ENCODE measurements at regions not wholly inside any gene's neighbourhood (a gene's known extent, or its start where the extent isn't known, plus 50 kb on each side); places are given as distances from the start of the nearest gene placed in this dataset.

DNA sequence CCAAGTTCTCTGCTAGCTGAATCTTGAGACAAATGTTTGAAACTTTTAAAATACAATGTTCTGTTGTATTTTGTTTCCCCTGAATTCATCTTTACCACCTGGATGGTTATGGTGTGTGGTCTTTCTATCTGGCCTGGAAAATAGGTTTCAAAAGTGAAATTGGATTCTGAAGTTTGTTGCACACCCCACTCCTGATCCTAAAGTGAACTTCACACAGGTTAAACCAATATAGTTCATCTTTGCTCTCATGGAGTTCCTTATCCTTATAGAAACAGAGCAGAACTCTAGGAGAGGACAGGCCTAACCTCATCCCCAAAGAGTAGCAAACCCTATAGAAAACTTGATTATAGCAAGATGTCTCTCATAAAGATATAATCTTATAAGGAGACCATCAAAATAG is 179.4 kb upstream of the BCL6 start:
- TF ChIP-seq, protein P1, sequence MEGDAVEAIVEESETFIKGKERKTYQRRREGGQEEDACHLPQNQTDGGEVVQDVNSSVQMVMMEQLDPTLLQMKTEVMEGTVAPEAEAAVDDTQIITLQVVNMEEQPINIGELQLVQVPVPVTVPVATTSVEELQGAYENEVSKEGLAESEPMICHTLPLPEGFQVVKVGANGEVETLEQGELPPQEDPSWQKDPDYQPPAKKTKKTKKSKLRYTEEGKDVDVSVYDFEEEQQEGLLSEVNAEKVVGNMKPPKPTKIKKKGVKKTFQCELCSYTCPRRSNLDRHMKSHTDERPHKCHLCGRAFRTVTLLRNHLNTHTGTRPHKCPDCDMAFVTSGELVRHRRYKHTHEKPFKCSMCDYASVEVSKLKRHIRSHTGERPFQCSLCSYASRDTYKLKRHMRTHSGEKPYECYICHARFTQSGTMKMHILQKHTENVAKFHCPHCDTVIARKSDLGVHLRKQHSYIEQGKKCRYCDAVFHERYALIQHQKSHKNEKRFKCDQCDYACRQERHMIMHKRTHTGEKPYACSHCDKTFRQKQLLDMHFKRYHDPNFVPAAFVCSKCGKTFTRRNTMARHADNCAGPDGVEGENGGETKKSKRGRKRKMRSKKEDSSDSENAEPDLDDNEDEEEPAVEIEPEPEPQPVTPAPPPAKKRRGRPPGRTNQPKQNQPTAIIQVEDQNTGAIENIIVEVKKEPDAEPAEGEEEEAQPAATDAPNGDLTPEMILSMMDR (conservative IDR thresholded peaks at IDR 0.05), result no peak
- H2BK5ac ChIP-seq (ENCODE audit: insufficient read length, low read length), result no peak overlapping the region
- Mint-ChIP-seq H3K36me3 (ENCODE audit: insufficient read depth in 1 of 3, low read depth in 3 of 3) (peaks cover 0 to 25% (median 18%) of the 10 kb centered on the region in 3 experiments; a peak in 6 of 7 replicates), H3K4me1 (peaks cover 0 to 8% of the 10 kb centered on the region in 2 experiments; a peak in 2 of 4 replicates), H3K27me3 (ENCODE audit: low read depth) (no peaks in the 10 kb centered on the region), H3K27ac (no peak overlapping the region), H3K9me3 (peaks cover 20 to 23% of the 10 kb centered on the region in 2 experiments), H3K4me3 (no peak overlapping the region)
- no peak overlapping the region for H3K4me2 ChIP-seq (ENCODE audit: insufficient read depth, insufficient read length, low read length)
- H2AFZ ChIP-seq (ENCODE audit: low read length), result no peak overlapping the region
- H3T11ph ChIP-seq (ENCODE audit: low read length), result no peak overlapping the region
- no peak overlapping the region for H3K27ac ChIP-seq (ENCODE audit: insufficient read length, low read depth, low read length)
- no peaks in the 10 kb centered on the region for H4K20me1 ChIP-seq (ENCODE audit: control insufficient read depth, insufficient read depth, insufficient read length)
- no peaks in the 10 kb centered on the region for H3K27me3 ChIP-seq (ENCODE audit: insufficient read depth, low read length)
- H4K91ac ChIP-seq (ENCODE audit: insufficient read length, low read depth, low read length), result no peak overlapping the region
- no peak overlapping the region for H3K56ac ChIP-seq (ENCODE audit: insufficient read length, low read depth, low read length)
- DNase-seq, result no peak
- H3K23ac ChIP-seq (ENCODE audit: insufficient read length, low read depth, low read length), result no peak overlapping the region
- no peak overlapping the region for H3K18ac ChIP-seq (ENCODE audit: insufficient read length, low read depth, low read length)
- H4K8ac ChIP-seq (replicated peaks; ENCODE audit: insufficient read length, low read depth, low read length), result no peak overlapping the region
- H3K4me1 ChIP-seq (ENCODE audit: insufficient read depth, low read length), result no peaks in the 10 kb centered on the region
- H3K79me2 ChIP-seq (ENCODE audit: insufficient read depth, low read length), result no peaks in the 10 kb centered on the region
- H3K9me3 ChIP-seq (ENCODE audit: control insufficient read depth, low read depth, low read length), result no peaks in the 10 kb centered on the region
- H2AK5ac ChIP-seq (ENCODE audit: insufficient read length, low read length), result no peak overlapping the region
- no peak overlapping the region for H4K5ac ChIP-seq (ENCODE audit: insufficient read length, low read depth, low read length)
- H2BK20ac ChIP-seq (ENCODE audit: low read depth, low read length, poor library complexity, severe bottlenecking), result no peak overlapping the region
- H2BK120ac ChIP-seq (ENCODE audit: low read depth, low read length, poor library complexity, severe bottlenecking), result no peak overlapping the region
- H2BK15ac ChIP-seq (ENCODE audit: low read depth, low read length), result no peak overlapping the region
- no peak overlapping the region for H2BK12ac ChIP-seq (ENCODE audit: insufficient read length, low read depth, low read length)
- no peaks in the 10 kb centered on the region for H3K79me1 ChIP-seq (ENCODE audit: insufficient read depth, low read depth, low read length, poor library complexity, severe bottlenecking)
- no peaks in the 10 kb centered on the region for H3K23me2 ChIP-seq (ENCODE audit: insufficient read length, low read depth, low read length, poor library complexity, severe bottlenecking)
- no peak overlapping the region for H3K14ac ChIP-seq (ENCODE audit: insufficient read depth, low read length)
- no peak overlapping the region for H3K4ac ChIP-seq (ENCODE audit: low read depth, low read length)
- no peak overlapping the region for H3K9ac ChIP-seq (ENCODE audit: extremely low read depth, insufficient read length, low read length)

All from H9 (cell line).